K562 (cell line): ENCODE measurements at regions not wholly inside any gene's neighbourhood (a gene's known extent, or its start where the extent isn't known, plus 50 kb on each side); places are given as distances from the start of the nearest gene placed in this dataset.

Source experiments
- ATAC-seq: fragments of 200-7000 bp; cut with Tn5 transposase; 3 replicates; pipeline ENCODE4 v1.9.1; 2020; ENCODE audit warnings: moderate library complexity
- BruUV-seq: library from RNA; stranded (reverse); fragments of 400-500 nt; replicated peaks from 2 replicates; lab custom pipeline; 2021; lab: Mats Ljungman, UMichigan
- CTCF ChIA-PET: fragments of 300-600 bp; formaldehyde crosslinking; extraction: SDS; loops from one replicate; lab custom pipeline; 2021; ENCODE audit warnings: low intra/inter-chr PET ratio; lab: Yijun Ruan, JAX
- POLR2A ChIA-PET: fragments of 300-600, 350-650 bp; sonication (Branson Sonifier 250); formaldehyde crosslinking; extraction: SDS; loops from one replicate; lab custom pipeline; 2021; ENCODE audit warnings: antibody characterized with exemption, inconsistent platforms; lab: Yijun Ruan, JAX
- DNase-seq, 4 experiments: peaks; one replicate each; pipeline versions ENCODE4 v3.0.0 to v3.0.0-alpha.2; 2011 to 2018; ENCODE audit warnings: low spot score in 3 of 4, mixed read lengths in 3 of 4; ENCODE audit errors: extremely low read depth in 1 of 4
- FAIRE-seq: peaks from 2 replicates; lab custom pipeline; 2011; peaks lifted over from hg19 to GRCh38; lab: Jason Lieb, UNC
- H2AFZ ChIP-seq: 2 replicates; pipeline ENCODE4 v1.6.0; 2011; ENCODE audit warnings: low read depth, low read length, control low read depth, inconsistent platforms
- H3K27ac ChIP-seq: fragments of 200-600 bp; 3 replicates; pipeline ENCODE4 v1.8.0; 2011; ENCODE audit warnings: low read depth, mild to moderate bottlenecking, control low read depth, inconsistent platforms, low read length, moderate library complexity, mixed read lengths; ENCODE audit errors: extremely low read depth
- H3K27me3 ChIP-seq, 2 experiments: fragments of 300-600 bp in 1 of 2; 2 replicates in 1 of 2; 3 replicates in 1 of 2; pipeline versions ENCODE4 v1.6.0 to v1.8.0; 2011; ENCODE audit warnings: inconsistent platforms in 2 of 2, low read length in 2 of 2, mild to moderate bottlenecking in 1 of 2, mixed read lengths in 1 of 2, moderate library complexity in 1 of 2; ENCODE audit not compliant: control insufficient read depth in 2 of 2, insufficient read depth in 2 of 2
- H3K36me3 ChIP-seq: fragments of 300-600 bp; 3 replicates; pipeline ENCODE4 v1.8.0; 2011; ENCODE audit warnings: mild to moderate bottlenecking, low read length, inconsistent platforms; ENCODE audit not compliant: control insufficient read depth, insufficient read depth
- H3K4me1 ChIP-seq, 2 experiments: fragments of 200-600 bp in 1 of 2; replicated peaks in 1 of 2; 2 replicates in 1 of 2; 3 replicates in 1 of 2; pipeline versions ENCODE4 v1.5.1 to v1.8.0; 2011; ENCODE audit warnings: inconsistent platforms in 2 of 2, low read length in 2 of 2, mild to moderate bottlenecking in 1 of 2, mixed read lengths in 1 of 2, moderate library complexity in 1 of 2; ENCODE audit not compliant: control insufficient read depth in 2 of 2, insufficient read depth in 2 of 2
- H3K4me2 ChIP-seq: 2 replicates; pipeline ENCODE4 v1.6.1; 2011; ENCODE audit warnings: low read length, control low read depth, inconsistent platforms, mixed read lengths; ENCODE audit not compliant: insufficient read depth
- H3K4me3 ChIP-seq: fragments of 200-600 bp; sonication (generic), shearing (Covaris generic); 2 replicates; pipeline ENCODE4 v1.5.1; 2016; ENCODE audit warnings: control low read depth, inconsistent platforms
- H3K79me2 ChIP-seq: fragments of 200-600 bp; 3 replicates; pipeline ENCODE4 v1.8.0; 2011; ENCODE audit warnings: low read length, inconsistent platforms; ENCODE audit not compliant: control insufficient read depth, insufficient read depth
- H3K9ac ChIP-seq, 2 experiments: 2 replicates each; pipeline versions ENCODE4 v1.6.0 to v1.6.1; 2011; ENCODE audit warnings: low read depth in 2 of 2, low read length in 2 of 2, control low read depth in 1 of 2, inconsistent platforms in 1 of 2, mild to moderate bottlenecking in 1 of 2, mixed read lengths in 1 of 2; ENCODE audit not compliant: insufficient read depth in 1 of 2
- H3K9me1 ChIP-seq: one replicate; pipeline ENCODE4 v1.6.0; 2011; ENCODE audit warnings: inconsistent platforms, mild to moderate bottlenecking, low read length, moderate library complexity; ENCODE audit not compliant: control insufficient read depth, insufficient read depth
- H3K9me3 ChIP-seq: replicated peaks from 2 replicates; pipeline ENCODE4 v1.5.1; 2011; ENCODE audit warnings: low read depth, low read length, inconsistent platforms; ENCODE audit not compliant: control insufficient read depth, insufficient read depth
- H4K20me1 ChIP-seq: replicated peaks from 2 replicates; pipeline ENCODE4 v1.6.1; 2011; ENCODE audit warnings: low read length, inconsistent platforms, mixed read lengths; ENCODE audit not compliant: control insufficient read depth, insufficient read depth
- ETV5 ChIP-seq: sonication (generic); formaldehyde crosslinking; IDR thresholded peaks from 2 replicates; pipeline ENCODE4 v1.4.0; 2020; ENCODE audit warnings: low read depth, mild to moderate bottlenecking, missing genetic modification reagents
- FOSL1 ChIP-seq: fragments of 200-800 bp; sonication (Bioruptor generic); conservative IDR thresholded peaks from 2 replicates; pipeline ENCODE4 v1.6.1; 2016; ENCODE audit warnings: missing genetic modification characterization, missing compliant biosample characterization
- FOXJ3 ChIP-seq: sonication (generic); formaldehyde crosslinking; IDR thresholded peaks from 2 replicates; pipeline ENCODE4 v1.4.0; 2020; ENCODE audit warnings: mild to moderate bottlenecking, missing genetic modification reagents
- HSF4 ChIP-seq: fragments of 250-450 bp; sonication (Bioruptor Pico); IDR thresholded peaks from 2 replicates; pipeline ENCODE4 v2.1.2; 2022; ENCODE audit warnings: mild to moderate bottlenecking, moderate library complexity, borderline replicate concordance
- JUND ChIP-seq, 2 experiments: IDR thresholded peaks; 2 replicates in 1 of 2; 3 replicates in 1 of 2; pipeline ENCODE4 v1.6.1; 2011; ENCODE audit warnings: borderline replicate concordance in 2 of 2, low read depth in 2 of 2, low read length in 2 of 2, improper control_type of control experiment in 1 of 2, missing biosample characterization in 1 of 2, missing genetic modification characterization in 1 of 2, missing genetic modification reagents in 1 of 2
- MAFG ChIP-seq: fragments of 450-650 bp; conservative IDR thresholded peaks from 2 replicates; pipeline ENCODE4 v1.6.1; 2016; ENCODE audit warnings: missing genetic modification characterization, missing compliant biosample characterization
- MLX ChIP-seq, 2 experiments: fragments of 450-650 bp in 1 of 2; sonication (generic) in 1 of 2; formaldehyde crosslinking; conservative IDR thresholded peaks; 2 replicates each; pipeline versions ENCODE4 v1.4.0 to v1.8.1; 2020 to 2022; ENCODE audit warnings: mild to moderate bottlenecking in 1 of 2, missing genetic modification reagents in 1 of 2
- SMARCB1 ChIP-seq: IDR thresholded peaks from 2 replicates; pipeline ENCODE4 v1.6.1; 2011; ENCODE audit warnings: improper control_type of control experiment, low read depth; ENCODE audit not compliant: insufficient read length
- SNRNP70 ChIP-seq: fragments of 200-400 bp; formaldehyde crosslinking; optimal IDR thresholded peaks from 2 replicates; pipeline ENCODE3; 2017; ENCODE audit warnings: low read depth, low read length
- SRSF7 ChIP-seq: fragments of 200-400 bp; formaldehyde crosslinking; optimal IDR thresholded peaks from 2 replicates; pipeline ENCODE3; 2017; ENCODE audit warnings: mild to moderate bottlenecking, low read depth, low read length
- XRCC3 ChIP-seq: fragments of 450-650 bp; IDR thresholded peaks from 2 replicates; pipeline ENCODE4 v1.6.1; 2017; ENCODE audit warnings: mild to moderate bottlenecking, moderate library complexity
- XRCC4 ChIP-seq: IDR thresholded peaks from one replicate; pipeline ENCODE4 v1.6.1; 2011; ENCODE audit not compliant: insufficient read depth, insufficient read length; ENCODE audit errors: extremely low read depth
- ZNF23 ChIP-seq: fragments of 250-450 bp; sonication (Bioruptor Pico); IDR thresholded peaks from 2 replicates; pipeline ENCODE4 v1.4.0; 2020; ENCODE audit warnings: mild to moderate bottlenecking
- ZNF76 ChIP-seq: fragments of 250-450 bp; sonication (Bioruptor Pico); IDR thresholded peaks from 2 replicates; pipeline ENCODE4 v1.4.0; 2020; ENCODE audit warnings: mild to moderate bottlenecking, moderate library complexity, borderline replicate concordance
- ZNF785 ChIP-seq: fragments of 250-450 bp; sonication (Bioruptor Pico); IDR thresholded peaks from 2 replicates; pipeline ENCODE4 v1.4.0; 2020; ENCODE audit warnings: mild to moderate bottlenecking
- ZZZ3 ChIP-seq: fragments of 450-650 bp; IDR thresholded peaks from 2 replicates; pipeline ENCODE4 v1.6.1; 2016; ENCODE audit warnings: antibody characterized with exemption, mild to moderate bottlenecking, moderate library complexity
- WGBS: fragments of 100-300 bp; shearing (Covaris generic); methylation state at CpG from one replicate; pipeline ENCODE4 v1.1.6; 2016; ENCODE audit warnings: low coverage, mixed read lengths; ENCODE audit not compliant: insufficient coverage; ENCODE audit errors: missing lambda C conversion rate; 5-methylcytosine and 5-hydroxymethylcytosine counted together
- in situ Hi-C: fragments of 300-500 bp; cut with MboI; formaldehyde crosslinking; loops from 4 replicates; pipeline ENCODE4 v1.15.0; 2018; ENCODE audit warnings: inconsistent platforms, mixed read lengths
- intact Hi-C: fragments of 100-400 bp; cut with micrococcal nuclease; formaldehyde crosslinking; loops from 2 replicates; pipeline ENCODE4 v1.14.2; 2022
- TF ChIP-seq, protein P1 (sequence below): fragments of 450-650 bp; conservative IDR thresholded peaks from 2 replicates; pipeline ENCODE4 v1.6.1; 2016; ENCODE audit warnings: missing genetic modification characterization, low read depth, mild to moderate bottlenecking, control low read depth, missing compliant biosample characterization
- TF ChIP-seq, protein P2 (sequence below): fragments of 250-450 bp; sonication (Bioruptor Pico); IDR thresholded peaks from 2 replicates; pipeline ENCODE4 v1.8.0; 2021; ENCODE audit warnings: moderate library complexity, mild to moderate bottlenecking, inconsistent platforms

DNA sequence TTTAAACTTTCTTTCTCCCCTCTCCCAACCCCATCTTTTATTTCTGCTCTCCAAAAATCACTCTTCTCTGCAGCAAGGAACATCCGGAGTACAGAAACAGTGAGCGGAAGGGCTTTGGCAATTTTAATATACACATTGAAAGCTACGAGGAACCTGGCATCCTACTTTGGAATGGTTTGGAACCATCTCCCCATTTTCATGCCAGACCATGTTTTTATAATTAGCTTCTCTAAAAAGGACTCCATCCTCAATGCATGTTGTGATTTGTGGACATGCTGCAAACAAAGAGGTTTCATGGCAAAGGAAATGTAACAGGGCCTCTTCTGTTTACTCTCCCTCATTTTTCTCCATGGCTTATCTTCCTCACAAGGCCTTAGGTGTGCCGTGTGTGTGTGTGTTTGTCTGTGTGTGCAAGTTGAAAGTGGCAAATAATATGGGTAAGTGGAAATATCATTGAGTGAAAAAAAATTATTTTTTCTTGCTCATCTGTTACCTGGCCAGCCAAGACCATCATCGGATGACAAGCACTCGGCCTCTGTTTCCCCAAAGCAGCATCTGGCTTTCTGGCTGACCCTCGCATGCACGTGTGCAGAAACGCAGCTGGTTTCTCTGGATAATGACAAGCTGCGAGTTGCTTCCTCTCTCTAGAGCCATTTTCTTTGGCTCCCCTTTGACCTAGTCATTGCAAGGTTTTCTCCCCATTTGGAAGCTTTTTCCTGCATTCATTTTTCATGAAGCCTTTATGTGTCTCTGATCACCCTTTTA is 585.0 kb downstream of the TMEM114 start (continued):
- TF ChIP-seq, protein P1, sequence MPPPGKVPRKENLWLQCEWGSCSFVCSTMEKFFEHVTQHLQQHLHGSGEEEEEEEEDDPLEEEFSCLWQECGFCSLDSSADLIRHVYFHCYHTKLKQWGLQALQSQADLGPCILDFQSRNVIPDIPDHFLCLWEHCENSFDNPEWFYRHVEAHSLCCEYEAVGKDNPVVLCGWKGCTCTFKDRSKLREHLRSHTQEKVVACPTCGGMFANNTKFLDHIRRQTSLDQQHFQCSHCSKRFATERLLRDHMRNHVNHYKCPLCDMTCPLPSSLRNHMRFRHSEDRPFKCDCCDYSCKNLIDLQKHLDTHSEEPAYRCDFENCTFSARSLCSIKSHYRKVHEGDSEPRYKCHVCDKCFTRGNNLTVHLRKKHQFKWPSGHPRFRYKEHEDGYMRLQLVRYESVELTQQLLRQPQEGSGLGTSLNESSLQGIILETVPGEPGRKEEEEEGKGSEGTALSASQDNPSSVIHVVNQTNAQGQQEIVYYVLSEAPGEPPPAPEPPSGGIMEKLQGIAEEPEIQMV, result no peak
- no peak for TF ChIP-seq ZZZ3
- no peak for TF ChIP-seq SRSF7
- TF ChIP-seq ZNF76 (CRISPR knock-in tag), result no peak
- TF ChIP-seq HSF4 (CRISPR knock-in tag), result no peak
- TF ChIP-seq XRCC4, result no peak

DNA sequence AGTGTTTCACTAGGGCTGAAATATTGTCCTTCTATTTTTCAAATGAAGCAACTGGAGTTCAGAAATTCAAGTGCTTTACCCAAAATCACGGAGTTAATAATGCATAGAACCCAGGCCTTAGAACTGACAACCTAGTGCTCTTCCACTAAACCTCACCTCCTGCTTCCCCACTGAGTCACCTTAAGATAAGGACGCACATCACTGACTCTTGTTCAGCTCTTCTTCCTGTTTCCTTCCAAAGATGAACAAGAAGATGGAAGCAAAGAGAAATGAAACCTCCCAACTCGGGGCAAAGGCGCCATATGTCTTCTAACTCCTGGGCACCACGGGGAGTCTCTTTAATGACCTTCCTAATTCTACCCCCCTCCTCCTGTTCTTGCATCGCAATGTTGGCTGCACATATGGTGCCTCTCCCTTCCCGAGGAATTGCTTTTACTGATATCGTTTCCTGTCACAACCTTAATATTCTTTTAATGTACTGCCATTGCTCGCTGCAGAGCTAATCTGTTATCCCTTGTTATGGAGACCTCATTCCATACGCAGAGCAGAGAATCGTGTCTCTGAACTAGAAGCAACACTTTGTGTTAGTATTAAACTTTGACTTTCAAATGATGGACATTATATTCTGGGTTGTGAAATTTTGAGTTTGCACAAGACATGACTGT is 591.4 kb downstream of the TMEM114 start:
- no peak overlapping the region for H3K27ac ChIP-seq
- ChIA-PET CTCF (interaction anchor here (0.5 kb wide), 1 partner anchor 78 kb away, joined by 4 read pairs; no protein-coding TSS in a partner anchor), POLR2A (interaction anchor here (0.6 kb wide), 1 partner anchor 17 kb away, joined by 3 read pairs; no protein-coding TSS in a partner anchor)
- no peak overlapping the region for H3K4me2 ChIP-seq
- intact Hi-C loops (no loop called here), in situ Hi-C loops (no loop called here)
- peaks cover 82% of the 10 kb centered on the region for H3K36me3 ChIP-seq
- peaks cover 82% of the 10 kb centered on the region for H3K79me2 ChIP-seq
- no peak overlapping the region for H2AFZ ChIP-seq
- no TSS peak for BruUV-seq
- 67% methylated on average over 8 of the region's 11 CpGs for WGBS
- no peaks in the 10 kb centered on the region for H3K9me3 ChIP-seq
- ATAC-seq (no peak; the same call in 2 of the 3 replicates), FAIRE-seq (no peak), DNase-seq (peak in 2 of 4 experiments; percentile 10 to 16)
- H3K9ac ChIP-seq, result no peak overlapping the region
- peaks cover 0 to 3% of the 10 kb centered on the region in 2 experiments; a peak in 1 of 5 replicates for H3K4me1 ChIP-seq
- no peak overlapping the region for H3K4me3 ChIP-seq
- H4K20me1 ChIP-seq, result no peaks in the 10 kb centered on the region; the same call in 1 of the 2 replicates
- no peaks in the 10 kb centered on the region for H3K9me1 ChIP-seq
- no peaks in the 10 kb centered on the region for H3K27me3 ChIP-seq
- TF ChIP-seq SNRNP70, result no peak
- no peak for TF ChIP-seq MAFG
- no peak for TF ChIP-seq ZNF785 (CRISPR knock-in tag)
- TF ChIP-seq SMARCB1, result no peak
- TF ChIP-seq JUND (IDR thresholded peaks at IDR 0.05; ENCODE audit: borderline replicate concordance, low read depth, low read length), result peak; percentile 36; the same call in 1 of the 2 replicates
- TF ChIP-seq JUND (tag; IDR thresholded peaks at IDR 0.05; ENCODE audit: borderline replicate concordance, low read depth, low read length), result peak; percentile 39; the same call in 1 of the 3 replicates
- TF ChIP-seq ZNF23 (CRISPR knock-in tag), result no peak
- TF ChIP-seq FOXJ3, result no peak
- TF ChIP-seq ETV5 (CRISPR knock-in tag), result no peak
- no peak for TF ChIP-seq XRCC3
- TF ChIP-seq MLX (CRISPR knock-in tag; conservative IDR thresholded peaks at IDR 0.05), result no peak
- peak; percentile 58; the same call in 1 of the 2 replicates for TF ChIP-seq FOSL1 (tag)
- TF ChIP-seq, protein P2, sequence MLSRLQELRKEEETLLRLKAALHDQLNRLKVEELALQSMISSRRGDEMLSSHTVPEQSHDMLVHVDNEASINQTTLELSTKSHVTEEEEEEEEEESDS (CRISPR knock-in tag), result no peak
